ENCODE measurements at regions not wholly inside any gene's neighbourhood (a gene's known extent, or its start where the extent isn't known, plus 50 kb on each side); places are given as distances from the start of the nearest gene placed in this dataset.

- no peaks in the 10 kb centered on the region for H3K9me3 ChIP-seq (ENCODE audit: control insufficient read depth, insufficient read depth, low read depth, low read length)
- CTCF ChIA-PET, result no interaction called here
- no peaks in the 10 kb centered on the region for H3K4me1 ChIP-seq (ENCODE audit: control insufficient read depth, insufficient read depth, low read length)
- H3K36me3 ChIP-seq (ENCODE audit: control insufficient read depth in 2 of 2, insufficient read depth in 1 of 2, low read length in 2 of 2), result no peaks in the 10 kb centered on the region
- TF ChIP-seq, protein P1, sequence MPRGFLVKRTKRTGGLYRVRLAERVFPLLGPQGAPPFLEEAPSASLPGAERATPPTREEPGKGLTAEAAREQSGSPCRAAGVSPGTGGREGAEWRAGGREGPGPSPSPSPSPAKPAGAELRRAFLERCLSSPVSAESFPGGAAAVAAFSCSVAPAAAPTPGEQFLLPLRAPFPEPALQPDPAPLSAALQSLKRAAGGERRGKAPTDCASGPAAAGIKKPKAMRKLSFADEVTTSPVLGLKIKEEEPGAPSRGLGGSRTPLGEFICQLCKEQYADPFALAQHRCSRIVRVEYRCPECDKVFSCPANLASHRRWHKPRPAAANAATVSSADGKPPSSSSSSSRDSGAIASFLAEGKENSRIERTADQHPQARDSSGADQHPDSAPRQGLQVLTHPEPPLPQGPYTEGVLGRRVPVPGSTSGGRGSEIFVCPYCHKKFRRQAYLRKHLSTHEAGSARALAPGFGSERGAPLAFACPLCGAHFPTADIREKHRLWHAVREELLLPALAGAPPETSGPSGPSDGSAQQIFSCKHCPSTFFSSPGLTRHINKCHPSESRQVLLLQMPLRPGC (tag by site-specific recombination; IDR thresholded peaks at IDR 0.05), result no peak
- TF ChIP-seq, protein P2, sequence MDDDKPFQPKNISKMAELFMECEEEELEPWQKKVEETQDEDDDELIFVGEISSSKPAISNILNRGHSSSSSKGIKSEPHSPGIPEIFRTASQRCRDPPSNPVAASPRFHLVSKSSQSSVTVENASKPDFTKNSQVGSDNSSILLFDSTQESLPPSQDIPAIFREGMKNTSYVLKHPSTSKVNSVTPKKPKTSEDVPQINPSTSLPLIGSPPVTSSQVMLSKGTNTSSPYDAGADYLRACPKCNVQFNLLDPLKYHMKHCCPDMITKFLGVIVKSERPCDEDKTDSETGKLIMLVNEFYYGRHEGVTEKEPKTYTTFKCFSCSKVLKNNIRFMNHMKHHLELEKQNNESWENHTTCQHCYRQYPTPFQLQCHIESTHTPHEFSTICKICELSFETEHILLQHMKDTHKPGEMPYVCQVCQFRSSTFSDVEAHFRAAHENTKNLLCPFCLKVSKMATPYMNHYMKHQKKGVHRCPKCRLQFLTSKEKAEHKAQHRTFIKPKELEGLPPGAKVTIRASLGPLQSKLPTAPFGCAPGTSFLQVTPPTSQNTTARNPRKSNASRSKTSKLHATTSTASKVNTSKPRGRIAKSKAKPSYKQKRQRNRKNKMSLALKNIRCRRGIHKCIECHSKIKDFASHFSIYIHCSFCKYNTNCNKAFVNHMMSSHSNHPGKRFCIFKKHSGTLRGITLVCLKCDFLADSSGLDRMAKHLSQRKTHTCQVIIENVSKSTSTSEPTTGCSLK (tag by site-specific recombination; IDR thresholded peaks at IDR 0.05), result no peak
- TF ChIP-seq ZXDB (tag by site-specific recombination; IDR thresholded peaks at IDR 0.05) (no peak), ZEB2 (tag by site-specific recombination; IDR thresholded peaks at IDR 0.05) (no peak), ZNF776 (tag by site-specific recombination; IDR thresholded peaks at IDR 0.05; ENCODE audit: borderline replicate concordance) (no peak), KLF9 (tag by site-specific recombination; IDR thresholded peaks at IDR 0.05; ENCODE audit: low read depth) (no peak), ZNF302 (tag by site-specific recombination; IDR thresholded peaks at IDR 0.05; ENCODE audit: low read depth) (no peak), MEIS1 (CRISPR knock-in tag; IDR thresholded peaks at IDR 0.05; ENCODE audit: borderline replicate concordance) (no peak), ZNF623 (tag by site-specific recombination; IDR thresholded peaks at IDR 0.05) (no peak), ZNF121 (tag by site-specific recombination; IDR thresholded peaks at IDR 0.05) (no peak), YY1 (tag by site-specific recombination; IDR thresholded peaks at IDR 0.05) (no peak), PRDM1 (tag by site-specific recombination; IDR thresholded peaks at IDR 0.05) (no peak), ZNF239 (tag by site-specific recombination; IDR thresholded peaks at IDR 0.05) (no peak), ZBTB48 (tag by site-specific recombination; IDR thresholded peaks at IDR 0.05) (no peak), TCF7L2 (IDR thresholded peaks at IDR 0.05; ENCODE audit: borderline replicate concordance, low read depth, low read length) (no peak), ZNF561 (tag by site-specific recombination; IDR thresholded peaks at IDR 0.05; ENCODE audit: borderline replicate concordance) (no peak), ZNF292 (tag by site-specific recombination; IDR thresholded peaks at IDR 0.05; ENCODE audit: borderline replicate concordance, low read depth) (no peak), ZNF24 (tag by site-specific recombination; IDR thresholded peaks at IDR 0.05) (no peak), ZNF654 (tag by site-specific recombination; IDR thresholded peaks at IDR 0.05; ENCODE audit: low read depth) (no peak)
- no peak overlapping the region for H3K27ac ChIP-seq (ENCODE audit: extremely low read depth, low read depth, low read length)
- no peak overlapping the region for H3K4me3 ChIP-seq (ENCODE audit: low read depth, low read length)
- POLR2A ChIA-PET, result no interaction called here
These were observed 283.5 kb downstream of the DSEL start for GRCh38 chr18:67232991-67233390.

- Histone ChIP-seq H3K27ac (ENCODE audit: extremely low read depth, low read depth, low read length) (no peak overlapping the region), H3K4me1 (ENCODE audit: control insufficient read depth, insufficient read depth, low read length) (no peaks in the 10 kb centered on the region), H3K36me3 (ENCODE audit: control insufficient read depth in 2 of 2, insufficient read depth in 1 of 2, low read length in 2 of 2) (no peaks in the 10 kb centered on the region), H3K9me3 (ENCODE audit: control insufficient read depth, insufficient read depth, low read depth, low read length) (no peaks in the 10 kb centered on the region), H3K4me3 (ENCODE audit: low read depth, low read length) (no peak overlapping the region)
- CTCF ChIA-PET, result interaction anchor here (1.0 to 1.5 kb wide), 3 partner anchors 15 to 1428 kb away, joined by 4 to 5 read pairs (median 4); no protein-coding TSS in a partner anchor
- POLR2A ChIA-PET, result no interaction called here
- TF ChIP-seq, protein P3, sequence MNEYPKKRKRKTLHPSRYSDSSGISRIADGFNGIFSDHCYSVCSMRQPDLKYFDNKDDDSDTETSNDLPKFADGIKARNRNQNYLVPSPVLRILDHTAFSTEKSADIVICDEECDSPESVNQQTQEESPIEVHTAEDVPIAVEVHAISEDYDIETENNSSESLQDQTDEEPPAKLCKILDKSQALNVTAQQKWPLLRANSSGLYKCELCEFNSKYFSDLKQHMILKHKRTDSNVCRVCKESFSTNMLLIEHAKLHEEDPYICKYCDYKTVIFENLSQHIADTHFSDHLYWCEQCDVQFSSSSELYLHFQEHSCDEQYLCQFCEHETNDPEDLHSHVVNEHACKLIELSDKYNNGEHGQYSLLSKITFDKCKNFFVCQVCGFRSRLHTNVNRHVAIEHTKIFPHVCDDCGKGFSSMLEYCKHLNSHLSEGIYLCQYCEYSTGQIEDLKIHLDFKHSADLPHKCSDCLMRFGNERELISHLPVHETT (tag by site-specific recombination; IDR thresholded peaks at IDR 0.05), result no peak
- TF ChIP-seq, protein P4, sequence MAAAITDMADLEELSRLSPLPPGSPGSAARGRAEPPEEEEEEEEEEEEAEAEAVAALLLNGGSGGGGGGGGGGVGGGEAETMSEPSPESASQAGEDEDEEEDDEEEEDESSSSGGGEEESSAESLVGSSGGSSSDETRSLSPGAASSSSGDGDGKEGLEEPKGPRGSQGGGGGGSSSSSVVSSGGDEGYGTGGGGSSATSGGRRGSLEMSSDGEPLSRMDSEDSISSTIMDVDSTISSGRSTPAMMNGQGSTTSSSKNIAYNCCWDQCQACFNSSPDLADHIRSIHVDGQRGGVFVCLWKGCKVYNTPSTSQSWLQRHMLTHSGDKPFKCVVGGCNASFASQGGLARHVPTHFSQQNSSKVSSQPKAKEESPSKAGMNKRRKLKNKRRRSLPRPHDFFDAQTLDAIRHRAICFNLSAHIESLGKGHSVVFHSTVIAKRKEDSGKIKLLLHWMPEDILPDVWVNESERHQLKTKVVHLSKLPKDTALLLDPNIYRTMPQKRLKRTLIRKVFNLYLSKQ (tag by site-specific recombination; IDR thresholded peaks at IDR 0.05; ENCODE audit: borderline replicate concordance), result no peak
- TF ChIP-seq, protein P5, sequence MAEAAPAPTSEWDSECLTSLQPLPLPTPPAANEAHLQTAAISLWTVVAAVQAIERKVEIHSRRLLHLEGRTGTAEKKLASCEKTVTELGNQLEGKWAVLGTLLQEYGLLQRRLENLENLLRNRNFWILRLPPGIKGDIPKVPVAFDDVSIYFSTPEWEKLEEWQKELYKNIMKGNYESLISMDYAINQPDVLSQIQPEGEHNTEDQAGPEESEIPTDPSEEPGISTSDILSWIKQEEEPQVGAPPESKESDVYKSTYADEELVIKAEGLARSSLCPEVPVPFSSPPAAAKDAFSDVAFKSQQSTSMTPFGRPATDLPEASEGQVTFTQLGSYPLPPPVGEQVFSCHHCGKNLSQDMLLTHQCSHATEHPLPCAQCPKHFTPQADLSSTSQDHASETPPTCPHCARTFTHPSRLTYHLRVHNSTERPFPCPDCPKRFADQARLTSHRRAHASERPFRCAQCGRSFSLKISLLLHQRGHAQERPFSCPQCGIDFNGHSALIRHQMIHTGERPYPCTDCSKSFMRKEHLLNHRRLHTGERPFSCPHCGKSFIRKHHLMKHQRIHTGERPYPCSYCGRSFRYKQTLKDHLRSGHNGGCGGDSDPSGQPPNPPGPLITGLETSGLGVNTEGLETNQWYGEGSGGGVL (tag by site-specific recombination; IDR thresholded peaks at IDR 0.05), result no peak
- no peak for TF ChIP-seq ZNF391 (tag by site-specific recombination; IDR thresholded peaks at IDR 0.05; ENCODE audit: borderline replicate concordance, low read depth)
- no peak for TF ChIP-seq ZNF138 (tag by site-specific recombination; IDR thresholded peaks at IDR 0.05; ENCODE audit: borderline replicate concordance)
- no peak for TF ChIP-seq ZNF221 (tag by site-specific recombination; IDR thresholded peaks at IDR 0.05; ENCODE audit: borderline replicate concordance)
- TF ChIP-seq ZNF157 (tag by site-specific recombination; IDR thresholded peaks at IDR 0.05), result no peak
- TF ChIP-seq ZNF48 (tag by site-specific recombination; IDR thresholded peaks at IDR 0.05), result no peak
- TF ChIP-seq, protein P6, sequence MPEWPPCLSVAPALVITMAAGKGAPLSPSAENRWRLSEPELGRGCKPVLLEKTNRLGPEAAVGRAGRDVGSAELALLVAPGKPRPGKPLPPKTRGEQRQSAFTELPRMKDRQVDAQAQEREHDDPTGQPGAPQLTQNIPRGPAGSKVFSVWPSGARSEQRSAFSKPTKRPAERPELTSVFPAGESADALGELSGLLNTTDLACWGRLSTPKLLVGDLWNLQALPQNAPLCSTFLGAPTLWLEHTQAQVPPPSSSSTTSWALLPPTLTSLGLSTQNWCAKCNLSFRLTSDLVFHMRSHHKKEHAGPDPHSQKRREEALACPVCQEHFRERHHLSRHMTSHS (tag by site-specific recombination; IDR thresholded peaks at IDR 0.05), result no peak
These were observed 284.1 kb downstream of the DSEL start for GRCh38 chr18:67232406-67232805.
